ENCODE measurements at regions not wholly inside any gene's neighbourhood (a gene's known extent, or its start where the extent isn't known, plus 50 kb on each side); places are given as distances from the start of the nearest gene placed in this dataset.

GRCh38 chr6:14428269-14428668 is 310.7 kb downstream of the CD83 start:
- DNase-seq (ENCODE audit: low read depth in 2 of 3, low spot score in 2 of 3) = no peak

- no peak for DNase-seq (ENCODE audit: low read depth in 2 of 3, low spot score in 2 of 3)
These were observed 311.8 kb downstream of the CD83 start for GRCh38 chr6:14429396-14429795.

- no peak for DNase-seq (ENCODE audit: low read depth in 2 of 3, low spot score in 2 of 3)
These were observed 312.6 kb downstream of the CD83 start for GRCh38 chr6:14430218-14430617.

- DNase-seq (ENCODE audit: low read depth in 2 of 3, low spot score in 2 of 3) = no peak
These were observed 314.1 kb downstream of the CD83 start for GRCh38 chr6:14431385-14432330.

GRCh38 chr6:14434916-14435690 is 317.5 kb downstream of the CD83 start:
- DNase-seq (ENCODE audit: low read depth in 2 of 3, low spot score in 2 of 3) = no peak

GRCh38 chr6:14436592-14437132 is 319.1 kb downstream of the CD83 start:
- no peak for DNase-seq (ENCODE audit: low read depth in 2 of 3, low spot score in 2 of 3)

GRCh38 chr6:14439419-14439818 is 321.8 kb downstream of the CD83 start:
- DNase-seq (ENCODE audit: low read depth in 2 of 3, low spot score in 2 of 3) = no peak

- DNase-seq (ENCODE audit: low read depth in 2 of 3, low spot score in 2 of 3) = no peak
These were observed 322.8 kb downstream of the CD83 start for GRCh38 chr6:14440215-14440910.

- DNase-seq (ENCODE audit: low read depth in 2 of 3, low spot score in 2 of 3) = no peak
These were observed 323.6 kb downstream of the CD83 start for GRCh38 chr6:14440940-14441781.

- DNase-seq (ENCODE audit: low read depth in 2 of 3, low spot score in 2 of 3) = no peak
These were observed 324.7 kb downstream of the CD83 start for GRCh38 chr6:14442242-14442641.

GRCh38 chr6:14443629-14444268 is 326.2 kb downstream of the CD83 start:
- DNase-seq (ENCODE audit: low read depth in 2 of 3, low spot score in 2 of 3) = no peak

GRCh38 chr6:14444295-14444972 is 326.9 kb downstream of the CD83 start:
- DNase-seq (ENCODE audit: low read depth in 2 of 3, low spot score in 2 of 3) = no peak

GRCh38 chr6:14447240-14447639 is 329.7 kb downstream of the CD83 start:
- no peak for DNase-seq (ENCODE audit: low read depth in 2 of 3, low spot score in 2 of 3)

- DNase-seq (ENCODE audit: low read depth in 2 of 3, low spot score in 2 of 3) = no peak
These were observed 330.7 kb downstream of the CD83 start for GRCh38 chr6:14448246-14448645.

GRCh38 chr6:14450133-14450504 is 332.5 kb downstream of the CD83 start:
- no peak for DNase-seq (ENCODE audit: low read depth in 2 of 3, low spot score in 2 of 3)

GRCh38 chr6:14450578-14450977 is 333.0 kb downstream of the CD83 start:
- no peak for DNase-seq (ENCODE audit: low read depth in 2 of 3, low spot score in 2 of 3)

GRCh38 chr6:14451594-14452374 is 334.2 kb downstream of the CD83 start:
- no peak for DNase-seq (ENCODE audit: low read depth in 2 of 3, low spot score in 2 of 3)
